NCI-H2227 (cell line): ENCODE measurements at regions not wholly inside any gene's neighbourhood (a gene's known extent, or its start where the extent isn't known, plus 50 kb on each side); places are given as distances from the start of the nearest gene placed in this dataset.
A peak's percentile ranks its signal among the peaks of the same experiment; 100 is the strongest.
"Not testable (repeated sequence)": the region's sequence is repeated elsewhere in the genome, so short reads cannot be mapped to it uniquely, and the experiment has no call there.

Experiments used
- DNase-seq: peaks from one replicate; lab custom pipeline; 2025; ENCODE audit not compliant: unreplicated experiment; lab: John Stamatoyannopoulos, UW

GRCh38 chr12:17564630-17565029 is 525.4 kb downstream of the RERGL start:
- not testable (repeated sequence) for DNase-seq

- no peak for DNase-seq
These were observed 540.0 kb downstream of the RERGL start for GRCh38 chr12:17550011-17550410.

- no peak for DNase-seq
These were observed 549.1 kb downstream of the RERGL start for GRCh38 chr12:17540921-17541320.

- DNase-seq = peak; percentile 2
These were observed 561.6 kb downstream of the RERGL start for GRCh38 chr12:17528394-17528793.

GRCh38 chr12:17527021-17527420 is 563.0 kb downstream of the RERGL start:
- DNase-seq = no peak

- DNase-seq = no peak
These were observed 578.6 kb downstream of the RERGL start for GRCh38 chr12:17511369-17511768.

- no peak for DNase-seq
These were observed 582.7 kb downstream of the RERGL start for GRCh38 chr12:17507336-17507735.

GRCh38 chr12:17503742-17504141 is 586.3 kb downstream of the RERGL start:
- no peak for DNase-seq

GRCh38 chr12:17489452-17489851 is 600.5 kb downstream of the RERGL start:
- no peak for DNase-seq

- no peak for DNase-seq
These were observed 610.9 kb downstream of the RERGL start for GRCh38 chr12:17478908-17479673.

- DNase-seq = no peak
These were observed 619.5 kb downstream of the RERGL start for GRCh38 chr12:17470460-17470859.

GRCh38 chr12:17459214-17459613 is 630.8 kb downstream of the RERGL start:
- DNase-seq = no peak

GRCh38 chr12:17456486-17456885 is 633.5 kb downstream of the RERGL start:
- DNase-seq = no peak

- no peak for DNase-seq
These were observed 651.9 kb downstream of the RERGL start for GRCh38 chr12:17438141-17438540.

- DNase-seq = no peak
These were observed 673.2 kb downstream of the RERGL start for GRCh38 chr12:17416748-17417147.

GRCh38 chr12:17414596-17414995 is 675.4 kb downstream of the RERGL start:
- DNase-seq = no peak

- DNase-seq = no peak
These were observed 678.3 kb downstream of the RERGL start for GRCh38 chr12:17411662-17412061.

- no peak for DNase-seq
These were observed 701.3 kb downstream of the RERGL start for GRCh38 chr12:17388679-17389078.

- DNase-seq = no peak
These were observed 706.7 kb downstream of the RERGL start for GRCh38 chr12:17383321-17383720.

- DNase-seq = no peak
These were observed 708.8 kb downstream of the RERGL start for GRCh38 chr12:17381211-17381610.

- DNase-seq = no peak
These were observed 717.5 kb downstream of the RERGL start for GRCh38 chr12:17372508-17372907.

GRCh38 chr12:17371491-17372215 is 718.3 kb downstream of the RERGL start:
- DNase-seq = no peak
